HEK293T (cell line): ENCODE measurements at regions not wholly inside any gene's neighbourhood (a gene's known extent, or its start where the extent isn't known, plus 50 kb on each side); places are given as distances from the start of the nearest gene placed in this dataset.
"Not testable (repeated sequence)": the region's sequence is repeated elsewhere in the genome, so short reads cannot be mapped to it uniquely, and the experiment has no call there.

Experiments
- CTCF ChIA-PET: fragments of 350-600 bp; formaldehyde crosslinking; extraction: SDS; loops from one replicate; lab custom pipeline; 2021; ENCODE audit warnings: antibody characterized with exemption, inconsistent platforms; lab: Yijun Ruan, JAX
- POLR2A ChIA-PET: fragments of 350-600 bp; formaldehyde crosslinking; extraction: SDS; loops from one replicate; lab custom pipeline; 2020; ENCODE audit warnings: antibody characterized with exemption, inconsistent platforms; lab: Yijun Ruan, JAX
- DNase-seq: peaks from one replicate; pipeline ENCODE4 v3.0.0; 2012; ENCODE audit warnings: mixed read lengths; ENCODE audit errors: extremely low spot score
- ARNT ChIP-seq: fragments of 450-650 bp; IDR thresholded peaks from 2 replicates; pipeline ENCODE4 v1.6.1; 2017; ENCODE audit warnings: mild to moderate bottlenecking
- BHLHE40 ChIP-seq: fragments of 450-650 bp; IDR thresholded peaks from 2 replicates; pipeline ENCODE4 v1.6.1; 2016; ENCODE audit warnings: mild to moderate bottlenecking, moderate library complexity, borderline replicate concordance
- CTBP1 ChIP-seq: fragments of 450-650 bp; IDR thresholded peaks from 2 replicates; pipeline ENCODE4 v1.6.1; 2016; ENCODE audit warnings: borderline replicate concordance
- ELF4 ChIP-seq: fragments of 450-650 bp; IDR thresholded peaks from 2 replicates; pipeline ENCODE4 v1.6.1; 2017; ENCODE audit warnings: antibody characterized with exemption
- FOXA1 ChIP-seq: fragments of 450-650 bp; IDR thresholded peaks from 2 replicates; pipeline ENCODE4 v1.6.1; 2016; ENCODE audit warnings: mild to moderate bottlenecking
- FOXK2 ChIP-seq: fragments of 450-650 bp; IDR thresholded peaks from 2 replicates; pipeline ENCODE4 v1.6.1; 2016; ENCODE audit warnings: mild to moderate bottlenecking
- FOXM1 ChIP-seq: fragments of 450-650 bp; IDR thresholded peaks from 2 replicates; pipeline ENCODE4 v1.6.1; 2017; ENCODE audit warnings: mild to moderate bottlenecking, borderline replicate concordance
- HDGF ChIP-seq: fragments of 450-650 bp; IDR thresholded peaks from 2 replicates; pipeline ENCODE4 v1.6.1; 2017; ENCODE audit warnings: antibody characterized with exemption, borderline replicate concordance
- L3MBTL2 ChIP-seq: fragments of 450-650 bp; conservative IDR thresholded peaks from 2 replicates; pipeline ENCODE4 v1.6.1; 2016; ENCODE audit warnings: mild to moderate bottlenecking
- LEF1 ChIP-seq: fragments of 450-650 bp; IDR thresholded peaks from 2 replicates; pipeline ENCODE4 v1.6.1; 2017; ENCODE audit warnings: mild to moderate bottlenecking, borderline replicate concordance
- NFRKB ChIP-seq: fragments of 450-650 bp; IDR thresholded peaks from 2 replicates; pipeline ENCODE4 v1.6.1; 2016; ENCODE audit warnings: mild to moderate bottlenecking, moderate library complexity
- SP1 ChIP-seq: fragments of 450-650 bp; IDR thresholded peaks from 2 replicates; pipeline ENCODE4 v1.6.1; 2017
- SUZ12 ChIP-seq: fragments of 450-650 bp; IDR thresholded peaks from 2 replicates; pipeline ENCODE4 v1.6.1; 2016; ENCODE audit warnings: mild to moderate bottlenecking
- TARDBP ChIP-seq: fragments of 450-650 bp; IDR thresholded peaks from 2 replicates; pipeline ENCODE4 v1.6.1; 2016
- ZNF384 ChIP-seq: fragments of 450-650 bp; IDR thresholded peaks from 2 replicates; pipeline ENCODE4 v1.6.1; 2016
- TF ChIP-seq, protein P1 (sequence below): fragments of 450-650 bp; IDR thresholded peaks from 2 replicates; pipeline ENCODE4 v1.6.1; 2016

DNA sequence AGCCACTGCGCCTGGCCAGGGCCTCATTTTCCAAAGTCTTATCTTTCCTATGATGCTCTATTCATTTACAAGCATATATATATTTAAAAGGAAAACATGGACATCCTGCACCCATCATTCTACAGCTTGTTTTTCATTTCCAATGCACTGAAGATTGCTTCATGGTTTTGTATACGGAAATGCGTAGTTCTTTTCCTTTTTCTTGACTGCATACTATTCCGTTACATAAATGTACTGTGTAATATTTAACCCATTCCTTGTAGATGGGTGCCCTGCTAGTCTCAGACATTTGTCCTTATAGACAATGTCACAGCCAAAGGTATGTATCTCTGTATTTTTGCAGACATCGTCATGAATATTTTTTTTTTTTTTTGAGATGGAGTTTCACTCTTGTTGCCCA lies 257.0 kb downstream of the ASMT start:
- ChIA-PET POLR2A (no interaction called here), CTCF (no interaction called here)
- TF ChIP-seq NFRKB, result no peak
- no peak for TF ChIP-seq LEF1
- no peak for TF ChIP-seq FOXA1
- no peak for TF ChIP-seq ZNF384
- DNase-seq, result no peak

DNA sequence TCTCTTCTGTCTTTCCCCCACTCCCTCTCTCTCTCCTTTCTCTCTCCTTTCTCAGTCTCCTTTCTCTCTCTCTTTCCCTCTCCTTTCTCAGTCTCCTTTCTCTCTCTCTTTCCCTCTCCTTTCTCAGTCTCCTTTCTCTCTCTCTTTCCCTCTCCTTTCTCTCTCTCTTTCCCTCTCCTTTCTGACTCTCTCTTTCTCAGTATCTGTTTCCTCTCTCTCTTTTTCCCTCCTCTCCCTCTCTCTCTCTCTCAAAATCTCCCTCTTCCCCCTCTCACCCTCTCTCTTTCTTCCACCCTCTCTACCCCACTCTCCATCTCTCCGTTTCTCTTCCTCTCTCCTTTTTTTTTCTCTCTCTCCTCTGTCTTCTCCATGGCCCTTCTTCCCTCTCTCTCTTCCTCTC lies 258.8 kb downstream of the ASMT start:
- POLR2A ChIA-PET, result no interaction called here
- TF ChIP-seq NFRKB, result no peak
- DNase-seq, result no peak
- CTCF ChIA-PET, result no interaction called here

DNA sequence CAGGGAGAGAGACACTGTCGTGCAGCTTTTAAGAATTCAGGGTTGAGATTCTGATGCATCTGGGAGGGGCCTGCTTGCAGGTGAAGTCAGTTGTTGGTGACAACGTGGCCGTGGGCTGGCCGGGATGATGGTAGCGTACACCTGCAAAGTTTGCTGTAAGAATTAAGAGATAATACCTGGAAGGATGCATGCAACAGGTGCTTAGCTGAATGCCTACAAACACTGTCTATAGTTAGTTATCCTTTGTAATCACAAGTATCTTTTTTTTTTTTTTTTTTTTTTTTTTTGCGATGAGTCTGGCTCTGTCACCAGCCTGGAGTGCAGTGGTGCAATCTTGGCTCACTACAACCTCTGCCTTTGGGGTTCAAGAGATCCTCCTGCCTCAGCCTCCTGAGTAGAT lies 259.6 kb downstream of the ASMT start:
- ChIA-PET POLR2A (no interaction called here), CTCF (no interaction called here)
- DNase-seq, result no peak
- no peak for TF ChIP-seq FOXA1
- no peak for TF ChIP-seq ELF4
- no peak for TF ChIP-seq CTBP1
- no peak for TF ChIP-seq L3MBTL2
- TF ChIP-seq BHLHE40, result no peak
- no peak for TF ChIP-seq LEF1
- no peak for TF ChIP-seq TARDBP
- TF ChIP-seq FOXM1, result no peak

DNA sequence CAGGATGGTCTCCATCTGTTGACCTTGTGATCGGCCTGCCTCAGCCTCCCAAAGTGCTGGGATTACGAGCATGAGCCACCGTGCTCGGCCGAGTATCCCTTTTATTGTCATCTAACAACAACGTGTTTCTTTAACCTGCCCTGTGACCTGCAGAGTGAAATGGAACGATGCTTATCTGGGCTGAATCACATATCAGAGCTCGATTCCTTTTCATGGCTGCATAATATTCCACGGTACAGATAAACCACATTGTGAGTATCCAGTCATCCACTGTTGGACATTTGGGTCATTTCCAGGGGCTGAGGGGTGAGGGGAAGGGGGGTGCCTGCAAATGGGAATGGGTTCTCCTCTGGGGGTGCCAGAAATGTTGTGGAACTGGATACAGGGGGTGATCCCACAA lies 260.0 kb downstream of the ASMT start:
- POLR2A ChIA-PET, result no interaction called here
- CTCF ChIA-PET, result no interaction called here
- DNase-seq, result no peak
- TF ChIP-seq CTBP1 (no peak), FOXK2 (no peak), L3MBTL2 (no peak), HDGF (no peak), BHLHE40 (no peak), TARDBP (no peak), ARNT (no peak), FOXM1 (no peak), SP1 (no peak)

DNA sequence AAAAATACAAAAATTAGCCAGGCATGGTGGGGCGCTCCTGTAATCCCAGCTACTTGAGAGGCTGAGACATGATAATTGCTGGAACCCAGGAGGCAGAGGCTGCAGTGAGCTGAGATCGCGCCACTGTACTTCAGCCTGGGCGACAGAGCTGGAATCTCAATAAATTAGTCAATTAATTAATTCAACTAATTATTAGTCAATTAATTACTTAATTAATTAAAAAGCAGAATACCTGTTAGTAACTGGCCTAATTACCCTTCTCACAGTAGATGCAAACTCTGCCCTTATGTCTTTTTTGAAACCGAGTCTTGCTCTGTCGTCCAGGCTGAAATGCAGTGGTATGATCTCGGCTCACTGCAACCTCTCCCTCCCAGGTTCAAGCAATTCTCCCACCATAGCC lies 261.2 kb downstream of the ASMT start:
- DNase-seq, result no peak
- POLR2A ChIA-PET, result no interaction called here
- CTCF ChIA-PET, result no interaction called here
- no peak for TF ChIP-seq NFRKB
- TF ChIP-seq SUZ12, result no peak
- no peak for TF ChIP-seq ZNF384

DNA sequence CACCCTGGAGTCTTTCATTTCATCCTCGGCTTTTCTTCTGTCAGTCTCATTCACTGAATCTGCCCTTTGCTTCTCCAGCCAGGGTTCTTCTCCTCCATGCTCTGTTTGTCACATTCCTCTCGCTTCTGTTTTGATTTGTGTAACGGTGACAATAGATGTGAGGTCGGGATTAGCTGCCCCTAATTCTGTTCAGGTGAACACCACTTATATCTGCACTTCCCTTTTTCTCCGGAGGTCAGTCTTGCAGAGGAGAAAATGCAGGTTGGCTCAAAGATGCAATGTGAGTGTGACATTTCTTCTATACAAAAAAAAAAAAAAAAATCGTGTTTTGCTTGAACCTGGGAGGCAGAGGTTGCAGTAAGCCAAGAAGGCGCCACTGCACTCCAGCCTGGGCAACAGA lies 262.9 kb downstream of the ASMT start:
- CTCF ChIA-PET, result no interaction called here
- no peak for DNase-seq
- TF ChIP-seq L3MBTL2 (no peak), FOXK2 (no peak), SUZ12 (no peak), TARDBP (no peak), ZNF384 (no peak), SP1 (no peak), FOXA1 (no peak), BHLHE40 (no peak), HDGF (no peak)
- POLR2A ChIA-PET, result no interaction called here

DNA sequence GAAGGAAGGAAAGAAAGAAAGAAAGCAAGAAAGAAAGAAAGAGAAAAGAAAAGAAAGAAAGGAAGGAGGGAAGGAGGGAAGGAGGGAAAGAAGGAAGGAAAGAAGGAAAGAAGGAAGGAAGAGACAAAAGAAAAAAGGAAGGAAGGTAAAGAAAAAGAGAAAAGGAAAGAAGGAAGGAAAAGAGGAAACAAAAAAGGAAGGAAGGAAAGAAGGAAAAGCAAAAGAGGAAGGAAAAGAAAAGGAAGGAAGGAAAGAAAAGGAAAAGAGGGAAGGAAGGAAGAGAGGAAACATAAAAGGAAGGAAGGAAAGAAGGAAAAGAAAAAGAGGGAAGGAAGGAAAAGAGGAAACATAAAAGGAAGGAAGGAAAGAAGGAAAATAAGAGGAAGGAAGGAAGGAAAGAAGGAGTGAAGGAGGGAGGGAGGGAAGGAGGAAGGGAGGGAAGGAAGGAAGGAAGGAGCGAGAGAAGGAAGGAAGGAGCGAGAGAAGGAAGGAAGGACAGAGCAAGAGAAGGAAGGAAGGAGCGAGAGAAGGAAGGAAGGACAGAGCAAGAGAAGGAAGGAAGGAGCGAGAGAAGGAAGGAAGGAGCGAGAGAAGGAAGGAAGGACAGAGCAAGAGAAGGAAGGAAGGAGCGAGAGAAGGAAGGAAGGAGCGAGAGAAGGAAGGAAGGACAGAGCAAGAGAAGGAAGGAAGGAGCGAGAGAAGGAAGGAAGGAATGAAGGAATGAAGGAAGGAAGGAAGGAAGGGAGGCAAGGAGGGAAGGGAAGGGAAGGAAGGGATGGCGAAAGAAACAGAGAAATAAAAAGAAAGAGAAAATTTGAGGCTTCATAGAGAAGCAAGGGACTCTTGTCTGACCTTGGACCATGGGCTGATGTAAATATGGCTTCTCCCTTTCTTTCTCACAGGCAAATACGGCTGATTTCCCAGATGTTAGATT lies 266.3 kb downstream of the ASMT start:
- POLR2A ChIA-PET, CTCF ChIA-PET, DNase-seq: not testable (repeated sequence)

DNA sequence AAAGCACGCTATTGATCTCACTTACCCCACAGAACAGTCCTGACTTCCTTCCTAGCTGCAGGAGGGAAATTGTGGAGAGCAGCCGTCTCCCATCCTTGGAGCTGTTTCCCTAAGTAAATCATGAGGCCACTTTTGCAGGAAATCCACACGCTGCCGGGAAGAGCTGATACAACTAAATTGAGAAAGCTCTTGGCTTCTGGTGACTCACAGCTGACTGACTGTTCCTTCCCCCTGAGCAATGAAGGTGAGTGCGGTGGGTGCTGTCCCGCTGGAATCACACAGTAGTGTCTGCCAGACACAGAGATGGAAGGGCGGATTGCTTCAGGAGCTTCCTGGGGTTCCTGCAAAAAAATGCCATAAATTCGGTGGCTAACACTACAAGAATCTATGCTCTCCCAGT lies 268.9 kb downstream of the ASMT start:
- TF ChIP-seq SP1 (no peak), BHLHE40 (no peak)
- CTCF ChIA-PET, result no interaction called here
- POLR2A ChIA-PET, result no interaction called here
- no peak for DNase-seq

DNA sequence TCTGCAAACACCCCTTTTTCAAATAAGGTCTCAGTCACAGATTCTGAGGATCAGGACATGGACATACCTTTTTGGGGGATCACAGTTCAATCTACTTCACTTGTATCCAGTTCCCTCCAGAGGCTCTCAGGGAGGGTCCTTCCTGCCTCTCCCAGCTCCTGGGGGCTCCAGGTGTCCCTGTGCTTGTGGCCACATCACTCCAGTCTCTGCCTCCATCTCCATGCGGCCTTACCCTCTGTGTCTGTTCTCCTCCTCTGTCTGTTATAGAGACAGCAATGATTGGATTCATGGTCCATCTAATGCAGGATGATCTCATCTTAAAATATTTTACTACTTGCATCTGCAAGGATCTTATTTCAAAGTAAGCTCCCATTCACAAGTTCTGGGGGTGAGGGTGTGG lies 269.6 kb downstream of the ASMT start:
- no peak for DNase-seq
- CTCF ChIA-PET, result no interaction called here
- TF ChIP-seq SP1 (no peak), ELF4 (no peak), FOXM1 (no peak), LEF1 (no peak)
- POLR2A ChIA-PET, result no interaction called here

DNA sequence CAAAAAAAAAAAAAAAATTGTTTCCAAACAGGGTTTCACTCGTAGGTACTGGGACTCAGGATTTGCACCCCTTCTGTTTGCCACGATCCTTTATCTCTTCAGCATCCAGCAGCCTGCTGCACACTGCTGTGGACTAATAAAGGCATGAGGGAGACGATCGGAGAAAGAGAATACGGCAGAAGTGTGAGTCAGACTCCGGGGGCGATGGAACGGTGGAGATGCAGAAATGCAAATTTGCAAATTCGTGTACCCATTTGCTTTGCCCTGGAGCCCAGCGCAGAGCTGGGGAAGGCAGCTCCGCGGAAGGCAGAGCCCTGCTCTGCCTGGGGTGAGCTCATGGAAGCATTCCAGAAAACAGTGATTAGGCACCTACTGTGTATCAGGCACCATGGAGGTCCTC lies 270.3 kb downstream of the ASMT start:
- no peak for TF ChIP-seq FOXK2
- TF ChIP-seq FOXM1, result no peak
- no peak for TF ChIP-seq FOXA1
- no peak for TF ChIP-seq CTBP1
- no peak for TF ChIP-seq ARNT
- TF ChIP-seq SP1, result no peak
- TF ChIP-seq ELF4, result no peak
- no peak for TF ChIP-seq NFRKB
- TF ChIP-seq L3MBTL2, result no peak
- TF ChIP-seq TARDBP, result no peak
- no peak for TF ChIP-seq LEF1
- TF ChIP-seq BHLHE40, result no peak
- TF ChIP-seq HDGF, result no peak
- TF ChIP-seq, protein P1, sequence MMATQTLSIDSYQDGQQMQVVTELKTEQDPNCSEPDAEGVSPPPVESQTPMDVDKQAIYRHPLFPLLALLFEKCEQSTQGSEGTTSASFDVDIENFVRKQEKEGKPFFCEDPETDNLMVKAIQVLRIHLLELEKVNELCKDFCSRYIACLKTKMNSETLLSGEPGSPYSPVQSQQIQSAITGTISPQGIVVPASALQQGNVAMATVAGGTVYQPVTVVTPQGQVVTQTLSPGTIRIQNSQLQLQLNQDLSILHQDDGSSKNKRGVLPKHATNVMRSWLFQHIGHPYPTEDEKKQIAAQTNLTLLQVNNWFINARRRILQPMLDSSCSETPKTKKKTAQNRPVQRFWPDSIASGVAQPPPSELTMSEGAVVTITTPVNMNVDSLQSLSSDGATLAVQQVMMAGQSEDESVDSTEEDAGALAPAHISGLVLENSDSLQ, result no peak
- TF ChIP-seq SUZ12, result no peak
- CTCF ChIA-PET, result no interaction called here
- no peak for DNase-seq
- POLR2A ChIA-PET, result no interaction called here

DNA sequence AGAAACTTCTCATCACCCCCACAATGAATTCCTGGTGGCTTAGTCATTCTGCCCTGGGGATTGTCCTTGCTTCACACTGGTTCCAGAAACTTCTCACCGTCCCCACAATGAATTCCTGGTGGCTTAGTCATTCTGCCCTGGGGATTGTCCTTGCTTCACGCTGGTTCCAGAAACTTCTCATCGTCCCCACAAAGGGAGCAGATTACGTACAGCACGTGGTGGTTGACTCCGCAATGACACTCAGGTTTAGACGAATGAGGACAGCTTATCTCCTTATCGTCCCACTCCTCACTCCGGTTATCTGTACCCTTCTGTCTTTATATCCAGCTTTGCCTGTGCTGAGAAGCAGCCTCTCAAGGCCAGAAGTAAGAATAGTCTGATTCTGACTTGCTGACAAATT lies 273.4 kb downstream of the ASMT start:
- DNase-seq, CTCF ChIA-PET, POLR2A ChIA-PET: not testable (repeated sequence)
